Astrocyte (in vitro differentiated cells and primary cell): ENCODE measurements at regions not wholly inside any gene's neighbourhood (a gene's known extent, or its start where the extent isn't known, plus 50 kb on each side); places are given as distances from the start of the nearest gene placed in this dataset.

ENCODE experiments used
- DNase-seq: peaks from one replicate; pipeline ENCODE4 v3.0.0-alpha.2; 2010; ENCODE audit warnings: low read depth
- FAIRE-seq: peaks from 2 replicates; lab custom pipeline; 2011; peaks lifted over from hg19 to GRCh38; lab: Jason Lieb, UNC
- H2AFZ ChIP-seq: 2 replicates; pipeline ENCODE4 v1.6.0; 2012; ENCODE audit warnings: low read depth, low read length, inconsistent platforms
- H3K27ac ChIP-seq: 2 replicates; pipeline ENCODE4 v1.5.1; 2011; ENCODE audit warnings: low read depth, low read length, inconsistent platforms
- H3K27me3 ChIP-seq: 2 replicates; pipeline ENCODE4 v1.6.0; 2011; ENCODE audit warnings: low read length, inconsistent platforms; ENCODE audit not compliant: insufficient read depth
- H3K36me3 ChIP-seq: 2 replicates; pipeline ENCODE4 v1.5.1; 2011; ENCODE audit warnings: low read length, inconsistent platforms; ENCODE audit not compliant: insufficient read depth
- H3K4me1 ChIP-seq: 2 replicates; pipeline ENCODE4 v1.5.1; 2011; ENCODE audit warnings: low read length, inconsistent platforms; ENCODE audit not compliant: insufficient read depth
- H3K4me2 ChIP-seq: 2 replicates; pipeline ENCODE4 v1.6.0; 2012; ENCODE audit warnings: low read length, inconsistent platforms
- H3K4me3 ChIP-seq: 2 replicates; pipeline ENCODE4 v1.5.1; 2011; ENCODE audit warnings: low read depth, mild to moderate bottlenecking, low read length, inconsistent platforms; ENCODE audit not compliant: insufficient read depth
- H3K79me2 ChIP-seq: 2 replicates; pipeline ENCODE4 v1.6.0; 2012; ENCODE audit warnings: mild to moderate bottlenecking, low read length, inconsistent platforms; ENCODE audit not compliant: insufficient read depth
- H3K9ac ChIP-seq: 2 replicates; pipeline ENCODE4 v1.6.0; 2012; ENCODE audit warnings: mild to moderate bottlenecking, low read length, inconsistent platforms
- H3K9me3 ChIP-seq: 2 replicates; pipeline ENCODE4 v1.5.1; 2012; ENCODE audit warnings: low read depth, mild to moderate bottlenecking, low read length, inconsistent platforms; ENCODE audit not compliant: insufficient read depth
- H4K20me1 ChIP-seq: 2 replicates; pipeline ENCODE4 v1.6.0; 2012; ENCODE audit warnings: low read length, inconsistent platforms; ENCODE audit not compliant: insufficient read depth
- H3K27ac Mint-ChIP-seq: one replicate; pipeline ENCODE4 v1.8.0; 2021; ENCODE audit warnings: mild to moderate bottlenecking, mixed read lengths; ENCODE audit not compliant: unreplicated experiment
- H3K27me3 Mint-ChIP-seq: one replicate; pipeline ENCODE4 v1.8.0; 2021; ENCODE audit warnings: low read depth, mixed read lengths; ENCODE audit not compliant: unreplicated experiment
- H3K36me3 Mint-ChIP-seq: one replicate; pipeline ENCODE4 v1.8.0; 2021; ENCODE audit warnings: low read depth, mixed read lengths; ENCODE audit not compliant: unreplicated experiment
- H3K4me1 Mint-ChIP-seq: one replicate; pipeline ENCODE4 v1.8.0; 2021; ENCODE audit warnings: low read depth, mixed read lengths; ENCODE audit not compliant: unreplicated experiment
- H3K4me3 Mint-ChIP-seq: one replicate; pipeline ENCODE4 v1.8.0; 2021; ENCODE audit warnings: mild to moderate bottlenecking, moderate library complexity, mixed read lengths; ENCODE audit not compliant: unreplicated experiment
- H3K9me3 Mint-ChIP-seq: one replicate; pipeline ENCODE4 v1.8.0; 2021; ENCODE audit warnings: mild to moderate bottlenecking, mixed read lengths; ENCODE audit not compliant: unreplicated experiment
- CTCF ChIP-seq: IDR thresholded peaks from 2 replicates; pipeline ENCODE4 v1.5.1; 2011; ENCODE audit warnings: low read depth, mild to moderate bottlenecking, inconsistent platforms, low read length, moderate library complexity; ENCODE audit not compliant: insufficient read depth
- EZH2 ChIP-seq: IDR thresholded peaks from 2 replicates; pipeline ENCODE4 v1.6.1; 2012; ENCODE audit warnings: mild to moderate bottlenecking, low read length, inconsistent platforms; ENCODE audit not compliant: insufficient read depth

GRCh38 chr10:132123606-132124005 lies 57.9 kb downstream of the JAKMIP3 start:
- H3K4me2 ChIP-seq: no peak overlapping the region
- DNase-seq: no peak
- no peaks in the 10 kb centered on the region for H3K4me1 ChIP-seq
- no peaks in the 10 kb centered on the region for H3K36me3 ChIP-seq
- Mint-ChIP-seq H3K4me3 (no peak overlapping the region), H3K27ac (no peak overlapping the region), H3K36me3 (peaks cover 2% of the 10 kb centered on the region), H3K9me3 (no peaks in the 10 kb centered on the region), H3K27me3 (peaks cover 36% of the 10 kb centered on the region), H3K4me1 (peaks cover 3% of the 10 kb centered on the region)
- no peak overlapping the region for H3K9ac ChIP-seq
- H3K27ac ChIP-seq: no peak overlapping the region
- H3K4me3 ChIP-seq: no peak overlapping the region
- no peak overlapping the region for H2AFZ ChIP-seq
- no peaks in the 10 kb centered on the region for H3K79me2 ChIP-seq
- TF ChIP-seq CTCF (no peak), EZH2 (no peak)
- no peaks in the 10 kb centered on the region for H4K20me1 ChIP-seq
- no peaks in the 10 kb centered on the region for H3K27me3 ChIP-seq
- H3K9me3 ChIP-seq: no peaks in the 10 kb centered on the region
- no peak for FAIRE-seq

GRCh38 chr10:132124201-132124920 lies 58.6 kb downstream of the JAKMIP3 start:
- Mint-ChIP-seq H3K27ac (no peak overlapping the region), H3K9me3 (no peaks in the 10 kb centered on the region), H3K4me3 (no peak overlapping the region), H3K27me3 (peaks cover 29% of the 10 kb centered on the region), H3K4me1 (peaks cover 6% of the 10 kb centered on the region), H3K36me3 (peaks cover 2% of the 10 kb centered on the region)
- no peak overlapping the region for H2AFZ ChIP-seq
- no peak for DNase-seq
- no peaks in the 10 kb centered on the region for H3K27me3 ChIP-seq
- no peak overlapping the region for H3K27ac ChIP-seq
- no peak overlapping the region for H3K4me2 ChIP-seq
- no peaks in the 10 kb centered on the region for H3K9me3 ChIP-seq
- H3K9ac ChIP-seq: no peak overlapping the region
- H3K36me3 ChIP-seq: no peaks in the 10 kb centered on the region
- H3K79me2 ChIP-seq: no peaks in the 10 kb centered on the region
- TF ChIP-seq EZH2 (no peak), CTCF (no peak)
- no peaks in the 10 kb centered on the region for H3K4me1 ChIP-seq
- FAIRE-seq: no peak
- H4K20me1 ChIP-seq: no peaks in the 10 kb centered on the region
- no peak overlapping the region for H3K4me3 ChIP-seq

DNA sequence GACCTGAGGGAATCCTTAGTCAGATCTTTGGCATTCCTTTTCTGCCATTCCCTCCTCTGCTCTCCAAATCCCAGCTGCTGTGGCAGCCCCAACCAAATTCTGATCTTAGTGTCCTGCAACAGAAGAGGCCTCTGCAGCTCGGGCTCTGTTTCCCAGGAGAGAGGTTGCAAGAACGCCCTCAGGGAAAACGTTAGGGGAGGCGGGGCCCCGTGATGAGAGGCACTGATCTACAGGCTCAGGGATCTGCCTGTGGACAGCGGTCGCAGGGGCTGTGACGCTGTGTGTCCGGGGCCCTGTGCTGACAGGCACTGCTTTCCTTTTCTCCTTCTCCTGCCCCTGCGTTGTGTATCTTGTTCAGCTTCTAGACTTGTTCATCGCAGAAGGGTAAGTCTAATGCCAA lies 57.3 kb upstream of the DPYSL4 start:
- Histone ChIP-seq H3K36me3 (no peaks in the 10 kb centered on the region), H3K27me3 (no peaks in the 10 kb centered on the region), H3K9me3 (no peaks in the 10 kb centered on the region), H4K20me1 (no peaks in the 10 kb centered on the region), H3K9ac (no peak overlapping the region), H3K4me2 (no peak overlapping the region), H3K27ac (no peak overlapping the region), H3K4me1 (no peaks in the 10 kb centered on the region), H2AFZ (no peak overlapping the region), H3K79me2 (no peaks in the 10 kb centered on the region), H3K4me3 (no peak overlapping the region)
- FAIRE-seq (no peak), DNase-seq (no peak)
- H3K9me3 Mint-ChIP-seq: no peaks in the 10 kb centered on the region
- TF ChIP-seq CTCF: no peak
- TF ChIP-seq EZH2: no peak
- H3K27ac Mint-ChIP-seq: no peak overlapping the region
- peaks cover 29% of the 10 kb centered on the region for H3K27me3 Mint-ChIP-seq
- H3K4me3 Mint-ChIP-seq: no peak overlapping the region
- H3K4me1 Mint-ChIP-seq: peaks cover 4% of the 10 kb centered on the region
- H3K36me3 Mint-ChIP-seq: peaks cover 2% of the 10 kb centered on the region
